Caco-2 (cell line): ENCODE measurements at regions not wholly inside any gene's neighbourhood (a gene's known extent, or its start where the extent isn't known, plus 50 kb on each side); places are given as distances from the start of the nearest gene placed in this dataset.

Experiments
- BruUV-seq: library from RNA; stranded (reverse); fragments of 400-500 nt; replicated peaks from 2 replicates; lab custom pipeline; 2021; lab: Mats Ljungman, UMichigan
- CTCF ChIA-PET: fragments of 300-600 bp; sonication (Branson Sonifier 250); formaldehyde crosslinking; loops from one replicate; lab custom pipeline; 2022; ENCODE audit warnings: antibody characterized with exemption; lab: Charles Lee
- POLR2A ChIA-PET: fragments of 300-600 bp; sonication (Branson Sonifier 250); formaldehyde crosslinking; loops from one replicate; lab custom pipeline; 2022; ENCODE audit warnings: antibody characterized with exemption; lab: Charles Lee
- DNase-seq, 2 experiments: peaks; one replicate each; pipeline versions ENCODE4 v3.0.0 to v3.0.0-alpha.2; 2020 to 2022
- H3K27me3 ChIP-seq: replicated peaks from 2 replicates; pipeline ENCODE4 v1.6.0; 2011; ENCODE audit warnings: low read length; ENCODE audit not compliant: control insufficient read depth, insufficient read depth
- H3K36me3 ChIP-seq: 2 replicates; pipeline ENCODE4 v1.5.1; 2011; ENCODE audit warnings: low read length; ENCODE audit not compliant: control insufficient read depth, insufficient read depth
- H3K4me1 ChIP-seq: fragments of 250-450 bp; sonication (Bioruptor Pico); 2 replicates; pipeline ENCODE4 v1.5.1; 2020; ENCODE audit warnings: mild to moderate bottlenecking
- H3K4me3 ChIP-seq: 2 replicates; pipeline ENCODE4 v1.5.1; 2011; ENCODE audit warnings: low read depth, mild to moderate bottlenecking, control low read depth, low read length
- H3K9me3 ChIP-seq: fragments of 250-450 bp; sonication (Bioruptor Pico); 2 replicates; pipeline ENCODE4 v1.5.1; 2020; ENCODE audit warnings: mild to moderate bottlenecking, moderate library complexity
- H3K27ac Mint-ChIP-seq: one replicate; pipeline ENCODE4 v1.8.0; 2022; ENCODE audit warnings: mixed read lengths; ENCODE audit not compliant: unreplicated experiment
- H3K27me3 Mint-ChIP-seq: one replicate; pipeline ENCODE4 v1.8.0; 2022; ENCODE audit warnings: mixed read lengths; ENCODE audit not compliant: insufficient read depth, unreplicated experiment
- H3K36me3 Mint-ChIP-seq: one replicate; pipeline ENCODE4 v1.8.0; 2022; ENCODE audit warnings: mild to moderate bottlenecking, mixed read lengths; ENCODE audit not compliant: insufficient read depth, unreplicated experiment
- H3K4me1 Mint-ChIP-seq: one replicate; pipeline ENCODE4 v1.8.0; 2022; ENCODE audit warnings: low read depth, mixed read lengths; ENCODE audit not compliant: unreplicated experiment
- H3K4me3 Mint-ChIP-seq: one replicate; pipeline ENCODE4 v1.8.0; 2022; ENCODE audit warnings: mild to moderate bottlenecking, moderate library complexity, mixed read lengths; ENCODE audit not compliant: unreplicated experiment
- H3K9me3 Mint-ChIP-seq: one replicate; pipeline ENCODE4 v1.8.0; 2022; ENCODE audit warnings: mixed read lengths; ENCODE audit not compliant: unreplicated experiment
- CTCF ChIP-seq, 2 experiments: fragments of 200-600 bp in 1 of 2; IDR thresholded peaks; 1 replicate in 1 of 2; 2 replicates in 1 of 2; pipeline versions ENCODE4 v1.5.1 to v1.8.0; 2011 to 2022; ENCODE audit warnings: antibody characterized with exemption in 1 of 2, control low read depth in 1 of 2, inconsistent platforms in 1 of 2, low read depth in 1 of 2, low read length in 1 of 2, mild to moderate bottlenecking in 1 of 2, moderate library complexity in 1 of 2; ENCODE audit not compliant: insufficient read depth in 1 of 2, severe bottlenecking in 1 of 2, unreplicated experiment in 1 of 2
- intact Hi-C: fragments of 100-400 bp; cut with micrococcal nuclease; formaldehyde crosslinking; loops from one replicate; pipeline ENCODE4 v1.10.0; 2022; ENCODE audit not compliant: unreplicated experiment

- H3K36me3 Mint-ChIP-seq: peaks cover 12% of the 10 kb centered on the region
- Histone ChIP-seq H3K36me3 (no peaks in the 10 kb centered on the region), H3K9me3 (peaks cover 44% of the 10 kb centered on the region), H3K4me3 (no peak overlapping the region), H3K27me3 (no peaks in the 10 kb centered on the region), H3K4me1 (peaks cover 27% of the 10 kb centered on the region)
- intact Hi-C loops: loop anchor here (5.0 kb wide), 1 partner anchor 96 kb away; the partner anchor contains the start of gene PLAC8
- H3K27me3 Mint-ChIP-seq: no peaks in the 10 kb centered on the region
- POLR2A ChIA-PET: no interaction called here
- no peak overlapping the region for H3K27ac Mint-ChIP-seq
- no peak for DNase-seq
- no peak for TF ChIP-seq CTCF (IDR thresholded peaks at IDR 0.05; ENCODE audit: insufficient read depth in 1 of 2, low read depth in 1 of 2, low read length in 1 of 2, severe bottlenecking in 1 of 2, unreplicated experiment in 1 of 2)
- TSS peak; percentile 77 for BruUV-seq
- CTCF ChIA-PET: no interaction called here
- peak overlapping the region; percentile 67 for H3K4me3 Mint-ChIP-seq
- peaks cover 18% of the 10 kb centered on the region for H3K4me1 Mint-ChIP-seq
- H3K9me3 Mint-ChIP-seq: peaks cover 27% of the 10 kb centered on the region
Measured at GRCh38 chr4:83208371-83209365, 75.9 kb downstream of the COQ2 start.

GRCh38 chr4:83207497-83208101, 77.0 kb downstream of the COQ2 start:
- CTCF ChIA-PET: no interaction called here

More at GRCh38 chr4:83207497-83208101, 77.0 kb downstream of the COQ2 start:
- Histone ChIP-seq H3K4me3 (no peak overlapping the region), H3K9me3 (peaks cover 44% of the 10 kb centered on the region), H3K36me3 (no peaks in the 10 kb centered on the region), H3K27me3 (no peaks in the 10 kb centered on the region), H3K4me1 (peaks cover 27% of the 10 kb centered on the region)
- Mint-ChIP-seq H3K27ac (no peak overlapping the region), H3K36me3 (peaks cover 12% of the 10 kb centered on the region), H3K4me3 (peak overlapping the region; percentile 67), H3K4me1 (peaks cover 18% of the 10 kb centered on the region), H3K27me3 (no peaks in the 10 kb centered on the region), H3K9me3 (peaks cover 16% of the 10 kb centered on the region)
- TF ChIP-seq CTCF (IDR thresholded peaks at IDR 0.05; ENCODE audit: insufficient read depth in 1 of 2, low read depth in 1 of 2, low read length in 1 of 2, severe bottlenecking in 1 of 2, unreplicated experiment in 1 of 2): no peak
- POLR2A ChIA-PET: no interaction called here
- peak; percentile 75 to 81 for DNase-seq
- BruUV-seq: TSS peak; percentile 50
- intact Hi-C loops: loop anchor here (1.0 to 5.0 kb wide), 2 partner anchors 48 to 95 kb away; partner anchors contain the start of gene PLAC8
